ENCODE measurements at regions not wholly inside any gene's neighbourhood (a gene's known extent, or its start where the extent isn't known, plus 50 kb on each side); places are given as distances from the start of the nearest gene placed in this dataset.
A peak's percentile ranks its signal among the peaks of the same experiment; 100 is the strongest.

GRCh38 chr13:54287062-54287764 is 1258.6 kb downstream of the OLFM4 start:
- no peaks in the 10 kb centered on the region for H3K27me3 Mint-ChIP-seq
- H3K9me3 Mint-ChIP-seq = peaks cover 14% of the 10 kb centered on the region
- no peaks in the 10 kb centered on the region for H3K4me1 Mint-ChIP-seq (ENCODE audit: unreplicated experiment)
- no peak for TF ChIP-seq CTCF (conservative IDR thresholded peaks at IDR 0.05)
- H3K36me3 Mint-ChIP-seq = no peaks in the 10 kb centered on the region
- DNase-seq (ENCODE audit: extremely low spot score, unreplicated experiment) = no peak
- H3K27ac Mint-ChIP-seq = no peak overlapping the region
- no peak overlapping the region for H3K4me3 Mint-ChIP-seq

- TF ChIP-seq CTCF (conservative IDR thresholded peaks at IDR 0.05) = no peak
- H3K9me3 Mint-ChIP-seq = peaks cover 10% of the 10 kb centered on the region
- H3K4me1 Mint-ChIP-seq (ENCODE audit: unreplicated experiment) = no peaks in the 10 kb centered on the region
Observed at GRCh38 chr13:54301085-54301484, 1272.5 kb downstream of the OLFM4 start.

GRCh38 chr13:54305377-54305776 is 1276.8 kb downstream of the OLFM4 start:
- Mint-ChIP-seq H3K36me3 (no peaks in the 10 kb centered on the region), H3K4me1 (ENCODE audit: unreplicated experiment) (no peaks in the 10 kb centered on the region), H3K27ac (no peak overlapping the region), H3K9me3 (peaks cover 10% of the 10 kb centered on the region), H3K27me3 (no peaks in the 10 kb centered on the region), H3K4me3 (no peak overlapping the region)
- no peak for DNase-seq (ENCODE audit: extremely low spot score, unreplicated experiment)
- peak; percentile 18 for TF ChIP-seq CTCF (conservative IDR thresholded peaks at IDR 0.05)

More at GRCh38 chr13:54301085-54301484, 1272.5 kb downstream of the OLFM4 start:
- H3K27ac Mint-ChIP-seq = no peak overlapping the region
- DNase-seq (ENCODE audit: extremely low spot score, unreplicated experiment) = no peak
- H3K4me3 Mint-ChIP-seq = no peak overlapping the region
- H3K36me3 Mint-ChIP-seq = no peaks in the 10 kb centered on the region
- H3K27me3 Mint-ChIP-seq = no peaks in the 10 kb centered on the region

GRCh38 chr13:54312885-54313284 is 1284.3 kb downstream of the OLFM4 start:
- Mint-ChIP-seq H3K27ac (no peak overlapping the region), H3K4me1 (ENCODE audit: unreplicated experiment) (no peaks in the 10 kb centered on the region), H3K9me3 (no peaks in the 10 kb centered on the region), H3K4me3 (no peak overlapping the region), H3K27me3 (no peaks in the 10 kb centered on the region), H3K36me3 (no peaks in the 10 kb centered on the region)
- no peak for TF ChIP-seq CTCF (conservative IDR thresholded peaks at IDR 0.05)
- peak; percentile 58 for DNase-seq (ENCODE audit: extremely low spot score, unreplicated experiment)

- H3K27me3 Mint-ChIP-seq = no peaks in the 10 kb centered on the region
- TF ChIP-seq CTCF (conservative IDR thresholded peaks at IDR 0.05) = no peak
- no peak for DNase-seq (ENCODE audit: extremely low spot score, unreplicated experiment)
- H3K9me3 Mint-ChIP-seq = peaks cover 10% of the 10 kb centered on the region
- no peaks in the 10 kb centered on the region for H3K36me3 Mint-ChIP-seq
- H3K4me3 Mint-ChIP-seq = no peak overlapping the region
- H3K27ac Mint-ChIP-seq = no peak overlapping the region
- peaks cover under 1% of the 10 kb centered on the region for H3K4me1 Mint-ChIP-seq (ENCODE audit: unreplicated experiment)
Observed at GRCh38 chr13:54317722-54318121, 1289.1 kb downstream of the OLFM4 start.

Measured in type B pancreatic cell (in vitro differentiated cells).